ENCODE measurements at regions not wholly inside any gene's neighbourhood (a gene's known extent, or its start where the extent isn't known, plus 50 kb on each side); places are given as distances from the start of the nearest gene placed in this dataset.

DNA sequence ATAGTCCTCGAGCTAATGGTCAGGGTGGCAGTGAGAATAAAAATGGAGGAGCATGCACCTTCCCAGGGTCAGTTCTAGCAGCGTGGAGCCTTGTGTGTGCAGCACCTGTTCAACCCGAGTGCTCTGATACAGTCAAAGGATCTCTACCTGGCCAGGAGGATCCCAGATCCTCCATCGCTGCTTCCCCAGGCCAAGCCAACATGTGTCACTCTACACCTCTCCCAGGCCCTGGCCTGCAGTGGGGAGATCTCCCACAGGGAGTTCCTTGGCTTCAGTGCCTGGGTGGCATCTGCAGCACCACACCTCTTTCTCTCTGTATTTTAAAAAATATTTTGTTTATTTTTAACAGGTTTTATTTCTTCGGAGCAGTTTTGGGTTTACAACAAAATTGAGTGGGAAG lies 414.8 kb upstream of the C2CD4B start:
- DNase-seq (ENCODE audit: low spot score) (no peak), ATAC-seq (no peak)
- Mint-ChIP-seq H3K9me3 (no peaks in the 10 kb centered on the region), H3K27ac (0 out of 2 replicates have a peak overlapping the region, but pooled peaks have one; percentile 52), H3K4me3 (no peak overlapping the region), H3K4me1 (peaks cover 28% of the 10 kb centered on the region), H3K27me3 (ENCODE audit: low read depth) (no peaks in the 10 kb centered on the region), H3K36me3 (no peaks in the 10 kb centered on the region)
- ChIA-PET POLR2A (no interaction called here), CTCF (no interaction called here)
- TF ChIP-seq SMAD3 (CRISPR knock-in tag; IDR thresholded peaks at IDR 0.05; ENCODE audit: borderline replicate concordance) (no peak), RORB (CRISPR knock-in tag; IDR thresholded peaks at IDR 0.05) (no peak), NR2C2 (CRISPR knock-in tag; IDR thresholded peaks at IDR 0.05) (no peak), JAZF1 (CRISPR knock-in tag; IDR thresholded peaks at IDR 0.05) (no peak), ZNF317 (CRISPR knock-in tag; IDR thresholded peaks at IDR 0.05; ENCODE audit: borderline replicate concordance, low read depth) (no peak), IRF2 (CRISPR knock-in tag; IDR thresholded peaks at IDR 0.05; ENCODE audit: borderline replicate concordance, low read depth) (no peak), E2F1 (CRISPR knock-in tag; IDR thresholded peaks at IDR 0.05) (no peak), ATF3 (CRISPR knock-in tag; conservative IDR thresholded peaks at IDR 0.05) (no peak), ZBTB21 (CRISPR knock-in tag; IDR thresholded peaks at IDR 0.05; ENCODE audit: borderline replicate concordance) (no peak), TP53 (CRISPR knock-in tag; IDR thresholded peaks at IDR 0.05) (no peak)
- TF ChIP-seq, protein P1, sequence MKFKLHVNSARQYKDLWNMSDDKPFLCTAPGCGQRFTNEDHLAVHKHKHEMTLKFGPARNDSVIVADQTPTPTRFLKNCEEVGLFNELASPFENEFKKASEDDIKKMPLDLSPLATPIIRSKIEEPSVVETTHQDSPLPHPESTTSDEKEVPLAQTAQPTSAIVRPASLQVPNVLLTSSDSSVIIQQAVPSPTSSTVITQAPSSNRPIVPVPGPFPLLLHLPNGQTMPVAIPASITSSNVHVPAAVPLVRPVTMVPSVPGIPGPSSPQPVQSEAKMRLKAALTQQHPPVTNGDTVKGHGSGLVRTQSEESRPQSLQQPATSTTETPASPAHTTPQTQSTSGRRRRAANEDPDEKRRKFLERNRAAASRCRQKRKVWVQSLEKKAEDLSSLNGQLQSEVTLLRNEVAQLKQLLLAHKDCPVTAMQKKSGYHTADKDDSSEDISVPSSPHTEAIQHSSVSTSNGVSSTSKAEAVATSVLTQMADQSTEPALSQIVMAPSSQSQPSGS (CRISPR knock-in tag; IDR thresholded peaks at IDR 0.05; ENCODE audit: borderline replicate concordance, low read depth), result no peak

GRCh38 chr15:62582580-62582979 lies 417.5 kb upstream of the C2CD4B start:
- peak; percentile 82 for ATAC-seq
- Mint-ChIP-seq H3K9me3 (no peaks in the 10 kb centered on the region), H3K27ac (no peak overlapping the region), H3K27me3 (ENCODE audit: low read depth) (no peaks in the 10 kb centered on the region), H3K4me3 (no peak overlapping the region), H3K36me3 (no peaks in the 10 kb centered on the region), H3K4me1 (peaks cover 34% of the 10 kb centered on the region)
- CTCF ChIA-PET, result interaction anchor here (0.9 to 1.2 kb wide), 2 partner anchors 24 to 33 kb away, joined by 3 read pairs; no protein-coding TSS in a partner anchor
- no peak for DNase-seq (ENCODE audit: low spot score)
- POLR2A ChIA-PET, result no interaction called here
- no peak for TF ChIP-seq ZNF423 (CRISPR knock-in tag; IDR thresholded peaks at IDR 0.05)
- TF ChIP-seq JAZF1 (CRISPR knock-in tag; IDR thresholded peaks at IDR 0.05), result no peak
- TF ChIP-seq ZNF317 (CRISPR knock-in tag; IDR thresholded peaks at IDR 0.05; ENCODE audit: borderline replicate concordance, low read depth), result no peak
- TF ChIP-seq, protein P2, sequence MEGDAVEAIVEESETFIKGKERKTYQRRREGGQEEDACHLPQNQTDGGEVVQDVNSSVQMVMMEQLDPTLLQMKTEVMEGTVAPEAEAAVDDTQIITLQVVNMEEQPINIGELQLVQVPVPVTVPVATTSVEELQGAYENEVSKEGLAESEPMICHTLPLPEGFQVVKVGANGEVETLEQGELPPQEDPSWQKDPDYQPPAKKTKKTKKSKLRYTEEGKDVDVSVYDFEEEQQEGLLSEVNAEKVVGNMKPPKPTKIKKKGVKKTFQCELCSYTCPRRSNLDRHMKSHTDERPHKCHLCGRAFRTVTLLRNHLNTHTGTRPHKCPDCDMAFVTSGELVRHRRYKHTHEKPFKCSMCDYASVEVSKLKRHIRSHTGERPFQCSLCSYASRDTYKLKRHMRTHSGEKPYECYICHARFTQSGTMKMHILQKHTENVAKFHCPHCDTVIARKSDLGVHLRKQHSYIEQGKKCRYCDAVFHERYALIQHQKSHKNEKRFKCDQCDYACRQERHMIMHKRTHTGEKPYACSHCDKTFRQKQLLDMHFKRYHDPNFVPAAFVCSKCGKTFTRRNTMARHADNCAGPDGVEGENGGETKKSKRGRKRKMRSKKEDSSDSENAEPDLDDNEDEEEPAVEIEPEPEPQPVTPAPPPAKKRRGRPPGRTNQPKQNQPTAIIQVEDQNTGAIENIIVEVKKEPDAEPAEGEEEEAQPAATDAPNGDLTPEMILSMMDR (IDR thresholded peaks at IDR 0.05), result no peak
- TF ChIP-seq ZNF281 (CRISPR knock-in tag; IDR thresholded peaks at IDR 0.05), result no peak
- TF ChIP-seq JUN (CRISPR knock-in tag; IDR thresholded peaks at IDR 0.05), result no peak
- TF ChIP-seq OVOL2 (CRISPR knock-in tag; IDR thresholded peaks at IDR 0.05; ENCODE audit: borderline replicate concordance), result no peak
- TF ChIP-seq, protein P3, sequence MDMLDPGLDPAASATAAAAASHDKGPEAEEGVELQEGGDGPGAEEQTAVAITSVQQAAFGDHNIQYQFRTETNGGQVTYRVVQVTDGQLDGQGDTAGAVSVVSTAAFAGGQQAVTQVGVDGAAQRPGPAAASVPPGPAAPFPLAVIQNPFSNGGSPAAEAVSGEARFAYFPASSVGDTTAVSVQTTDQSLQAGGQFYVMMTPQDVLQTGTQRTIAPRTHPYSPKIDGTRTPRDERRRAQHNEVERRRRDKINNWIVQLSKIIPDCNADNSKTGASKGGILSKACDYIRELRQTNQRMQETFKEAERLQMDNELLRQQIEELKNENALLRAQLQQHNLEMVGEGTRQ (CRISPR knock-in tag; IDR thresholded peaks at IDR 0.05), result no peak
- no peak for TF ChIP-seq ZBTB21 (CRISPR knock-in tag; IDR thresholded peaks at IDR 0.05; ENCODE audit: borderline replicate concordance)
- TF ChIP-seq ZSCAN18 (CRISPR knock-in tag; IDR thresholded peaks at IDR 0.05), result no peak
- TF ChIP-seq E2F1 (CRISPR knock-in tag; IDR thresholded peaks at IDR 0.05), result no peak
